Femur (tissue), 1 donor: ENCODE measurements at regions not wholly inside any gene's neighbourhood (a gene's known extent, or its start where the extent isn't known, plus 50 kb on each side); places are given as distances from the start of the nearest gene placed in this dataset.
"Not testable (repeated sequence)": the region's sequence is repeated elsewhere in the genome, so short reads cannot be mapped to it uniquely, and the experiment has no call there.

Experiments used
- DNase-seq: peaks from one replicate; pipeline ENCODE4 v3.0.0-alpha.2; 2017

DNA sequence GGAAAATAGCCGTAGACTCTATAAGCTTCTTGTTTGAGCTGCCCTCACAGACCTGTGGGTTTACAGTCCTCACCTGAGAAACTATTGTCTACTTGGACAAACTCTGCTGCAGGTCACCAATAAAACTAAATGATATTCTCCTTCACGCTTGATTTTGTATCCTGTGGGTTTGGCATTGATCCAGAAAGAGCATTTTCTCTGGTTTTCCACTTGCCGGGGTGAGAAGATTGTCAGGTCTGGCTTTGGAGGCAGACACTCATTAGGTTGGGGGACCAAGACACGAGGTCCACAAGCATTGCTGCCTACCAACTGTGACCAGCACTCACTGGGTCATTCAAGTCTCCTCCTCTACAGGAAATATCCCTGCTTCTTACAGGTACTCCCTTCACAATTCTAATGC is 68.5 kb downstream of the CDC14C start:
- no peak for DNase-seq

DNA sequence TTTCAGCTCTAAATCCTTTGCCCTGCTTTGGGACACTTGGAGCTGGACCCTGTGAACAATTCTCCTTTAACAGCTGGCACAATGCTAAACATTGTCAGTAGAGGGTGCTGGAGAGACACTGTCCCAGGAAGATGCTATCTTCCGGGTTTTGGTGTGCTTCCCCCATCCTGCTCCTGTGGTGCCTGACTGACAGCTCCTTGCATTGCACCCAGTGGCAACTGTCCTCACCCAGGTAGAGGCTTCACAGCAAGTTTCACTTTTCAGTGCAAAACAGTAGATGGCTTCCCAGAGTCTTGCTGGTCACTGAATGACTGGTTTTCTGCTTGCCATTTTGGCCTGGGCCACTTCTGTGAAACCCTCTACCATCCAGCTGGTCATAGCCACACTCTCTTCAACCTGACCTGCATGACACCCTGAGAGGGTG is 77.3 kb downstream of the CDC14C start:
- DNase-seq = no peak

DNA sequence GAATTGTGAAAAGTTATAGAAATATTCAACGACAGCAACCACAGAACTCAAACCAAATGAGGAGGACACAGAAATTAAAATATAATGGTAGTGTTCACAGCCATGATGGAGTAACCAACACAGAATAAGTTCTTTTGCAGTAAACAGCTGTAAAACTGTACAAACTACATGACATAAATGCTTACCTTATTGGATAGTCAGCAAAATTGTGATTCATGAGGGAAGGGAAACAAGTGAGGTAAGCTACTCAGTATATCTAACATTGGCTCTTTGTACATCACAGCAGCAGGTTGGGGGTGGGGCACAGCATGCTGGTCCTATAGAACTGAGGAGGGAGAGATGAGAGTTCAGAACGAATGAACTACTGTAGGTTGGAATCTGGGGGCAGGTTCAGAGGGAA is 86.4 kb downstream of the CDC14C start:
- no peak for DNase-seq

DNA sequence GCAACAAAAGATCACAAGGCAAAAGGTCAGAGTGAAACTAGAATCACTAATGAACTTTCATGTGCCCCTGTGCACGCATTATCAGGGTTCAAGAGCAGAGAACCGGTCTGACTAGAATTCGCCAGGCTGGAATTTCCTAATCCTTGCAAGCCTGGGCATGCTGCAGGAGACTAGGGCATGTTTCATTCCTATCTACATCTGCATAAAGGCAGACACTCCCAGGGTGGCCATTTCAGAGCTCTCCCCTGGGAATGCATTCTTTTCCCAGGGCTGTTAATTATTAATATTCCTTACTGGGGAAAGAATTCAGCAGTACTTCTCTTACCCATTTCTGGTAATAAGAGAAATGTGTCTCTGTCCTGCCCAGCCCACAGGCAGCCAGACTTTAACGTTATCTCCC is 90.5 kb downstream of the CDC14C start:
- no peak for DNase-seq

DNA sequence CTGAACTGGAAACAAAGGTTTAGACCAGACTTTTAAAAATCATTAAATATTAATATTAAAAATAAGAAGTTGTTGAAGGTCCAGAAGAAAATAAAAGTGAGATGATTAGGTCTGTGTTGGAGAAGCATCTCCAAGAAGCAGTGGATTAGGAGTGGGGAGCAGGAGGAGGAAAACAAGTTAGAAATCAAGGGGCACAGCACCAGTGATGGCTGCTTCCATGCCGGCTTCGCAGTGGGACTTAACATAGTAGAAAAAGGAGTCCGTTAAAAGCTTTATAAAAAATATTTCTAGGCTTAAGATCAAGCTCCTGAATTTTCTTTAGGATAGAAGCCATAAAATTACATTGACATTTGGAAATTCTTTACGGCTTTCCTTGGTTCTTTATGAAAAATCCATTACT is 95.8 kb downstream of the CDC14C start:
- DNase-seq = no peak

DNA sequence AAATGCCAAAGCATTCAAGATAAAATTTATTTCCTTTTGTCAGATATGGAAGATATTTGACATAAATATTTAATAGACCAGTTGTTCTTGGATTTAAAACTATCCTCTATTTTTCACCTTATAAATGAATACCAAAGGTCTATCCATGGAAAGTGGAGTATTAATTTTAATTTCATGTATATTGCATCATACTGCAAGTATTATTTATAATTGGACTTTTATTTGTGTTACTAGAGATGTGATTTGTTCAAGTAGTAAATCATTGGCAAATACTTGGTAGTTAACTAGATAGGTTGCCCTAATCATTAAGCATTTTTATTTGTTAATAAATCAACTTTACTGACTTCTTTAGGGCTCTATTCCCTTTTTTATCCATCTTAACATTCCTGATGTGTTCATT is 98.1 kb downstream of the CDC14C start:
- no peak for DNase-seq

DNA sequence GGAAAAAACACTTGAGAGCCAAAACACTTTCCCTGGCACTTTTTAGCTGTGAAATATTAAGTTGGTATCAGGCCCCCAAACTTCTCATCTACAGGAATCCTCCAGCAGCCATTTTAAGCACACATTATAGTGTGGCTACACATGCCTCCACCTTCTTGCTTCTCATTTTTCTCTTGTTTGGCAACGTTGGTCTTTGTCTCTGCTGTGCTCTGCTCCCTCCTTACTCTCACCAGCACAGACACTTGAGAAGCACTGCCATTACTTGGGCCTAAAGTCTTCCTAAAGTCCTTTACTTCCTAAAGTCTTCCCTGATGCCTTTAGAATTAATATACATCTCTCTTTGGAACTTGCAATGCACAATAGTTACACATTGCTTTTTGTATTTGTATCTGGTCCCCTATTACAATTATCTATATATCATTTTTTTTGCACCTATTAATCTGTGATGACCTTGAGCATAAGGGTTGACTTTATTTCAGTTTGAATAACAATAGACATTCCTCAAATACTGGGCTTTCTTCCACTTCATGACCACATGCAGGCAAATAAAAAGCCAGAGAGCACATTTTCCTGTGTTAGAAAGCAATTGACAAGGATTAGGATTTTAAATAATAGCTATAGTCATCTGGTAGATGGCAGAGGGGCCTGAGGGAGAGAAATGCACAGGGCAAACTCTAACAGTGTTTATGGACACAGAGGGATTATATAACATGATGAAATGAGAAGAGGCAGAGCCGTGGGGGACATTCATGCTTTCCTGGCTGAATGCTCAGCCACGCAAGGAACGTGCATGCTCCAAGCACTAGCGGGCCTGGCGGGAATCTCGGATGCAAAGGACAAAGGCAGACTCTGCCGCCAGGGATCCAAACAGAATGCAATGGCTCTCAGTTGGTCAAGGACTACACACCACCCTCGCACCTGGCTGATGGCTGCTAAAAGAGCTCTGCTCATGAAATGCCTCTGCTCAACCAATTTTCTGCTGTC is 99.3 kb downstream of the CDC14C start:
- DNase-seq = no peak

DNA sequence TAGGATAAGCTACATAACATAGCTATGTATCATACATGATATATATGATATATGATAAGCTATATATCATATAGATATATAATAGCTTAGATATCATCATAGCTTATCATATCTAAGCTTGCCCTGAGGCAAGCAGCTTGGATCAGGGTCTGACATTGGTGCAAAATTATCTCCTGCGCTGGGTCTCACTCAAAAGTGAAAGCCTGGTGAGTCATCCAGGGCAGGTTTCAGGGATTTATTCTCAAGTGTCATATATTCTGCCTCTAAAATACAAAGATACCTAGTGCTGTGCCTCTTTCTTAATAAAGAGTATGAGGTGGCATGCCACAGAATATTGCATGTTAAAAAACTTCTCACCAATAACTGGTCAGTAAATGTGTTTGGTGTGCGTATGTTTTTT is 105.9 kb downstream of the CDC14C start:
- no peak for DNase-seq

DNA sequence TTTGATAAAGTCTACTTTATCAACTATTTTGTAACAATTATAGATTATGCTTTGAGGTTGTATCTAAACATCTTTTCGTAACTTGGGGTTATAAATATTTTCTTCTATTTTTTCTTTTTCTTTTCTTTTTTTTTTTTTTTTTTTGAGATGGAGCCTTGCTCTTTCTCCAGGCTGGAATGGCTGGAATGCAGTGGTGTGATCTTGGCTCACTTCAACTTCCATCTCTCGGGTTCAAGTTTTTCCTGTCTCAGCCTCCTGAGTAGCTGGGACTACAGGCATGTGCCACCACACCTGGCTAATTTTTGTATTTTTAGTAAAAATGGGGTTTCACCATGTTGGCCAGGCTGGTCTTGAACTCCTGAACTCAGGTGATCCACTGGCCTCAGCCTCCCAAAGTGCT is 108.8 kb downstream of the CDC14C start:
- DNase-seq = not testable (repeated sequence)

DNA sequence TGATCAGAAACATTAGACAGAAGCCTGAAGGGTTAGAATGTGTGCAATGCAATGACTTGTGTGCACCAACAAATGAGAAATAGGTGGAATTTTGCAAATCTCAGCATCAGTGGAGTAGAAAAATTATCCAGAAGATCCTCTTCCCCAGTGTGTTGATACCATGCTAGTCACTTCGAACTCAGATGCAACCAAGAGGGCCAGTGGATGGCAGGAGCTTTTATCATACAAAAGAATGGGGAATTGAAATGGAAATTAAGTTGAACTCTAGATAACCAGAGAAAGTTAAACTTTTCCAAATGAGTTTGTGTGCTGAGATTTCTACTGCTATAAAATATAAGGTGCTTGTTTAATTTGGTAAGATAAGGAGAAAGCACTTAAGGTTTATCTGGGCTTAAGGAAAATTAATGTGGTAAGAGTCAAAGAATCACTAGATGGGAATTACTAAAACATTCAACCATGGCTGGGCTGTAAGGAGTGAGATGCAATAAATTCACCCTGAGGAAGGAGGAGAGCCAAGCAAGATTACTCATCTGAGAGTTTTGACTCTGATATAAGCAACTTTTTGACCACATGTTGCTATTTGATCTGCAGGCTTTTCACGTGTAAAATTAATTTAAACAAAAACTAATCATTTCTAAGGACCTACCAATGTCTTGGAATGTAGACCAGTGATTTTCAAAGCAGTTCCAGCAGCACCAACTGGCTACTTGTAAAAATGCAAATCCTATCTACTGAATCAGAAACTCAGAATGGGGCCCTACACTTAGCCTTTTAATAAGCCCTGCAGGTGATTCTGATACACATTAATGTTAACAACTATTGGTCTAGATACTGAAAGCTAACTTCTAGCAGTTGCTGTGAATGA is 113.2 kb downstream of the CDC14C start:
- DNase-seq = no peak

DNA sequence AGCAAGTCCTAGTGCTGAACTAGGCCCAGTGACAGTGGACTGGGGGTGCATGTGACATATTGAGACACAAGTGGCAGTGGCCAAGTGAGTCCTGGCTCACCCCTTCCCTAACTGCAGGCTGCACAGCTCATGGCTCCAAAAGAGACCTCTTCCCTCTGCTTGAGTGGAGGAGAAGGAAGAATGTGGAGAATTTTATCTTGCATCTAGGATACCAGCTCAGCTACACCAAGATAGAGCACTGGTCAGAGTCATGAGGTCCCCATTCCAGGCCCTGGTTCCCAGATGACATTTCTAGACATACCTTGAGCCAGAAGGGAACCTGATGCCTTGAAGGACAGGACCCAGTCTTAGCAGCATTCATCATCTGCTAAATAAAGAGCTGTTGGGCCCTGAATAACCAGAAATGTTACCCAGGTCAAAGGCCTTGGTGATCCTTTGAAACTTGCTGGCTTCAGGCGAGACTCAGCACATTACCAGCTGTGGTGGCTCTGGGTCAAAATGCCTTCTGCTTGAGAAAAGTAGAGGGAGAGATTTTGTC is 114.5 kb downstream of the CDC14C start:
- DNase-seq = no peak

DNA sequence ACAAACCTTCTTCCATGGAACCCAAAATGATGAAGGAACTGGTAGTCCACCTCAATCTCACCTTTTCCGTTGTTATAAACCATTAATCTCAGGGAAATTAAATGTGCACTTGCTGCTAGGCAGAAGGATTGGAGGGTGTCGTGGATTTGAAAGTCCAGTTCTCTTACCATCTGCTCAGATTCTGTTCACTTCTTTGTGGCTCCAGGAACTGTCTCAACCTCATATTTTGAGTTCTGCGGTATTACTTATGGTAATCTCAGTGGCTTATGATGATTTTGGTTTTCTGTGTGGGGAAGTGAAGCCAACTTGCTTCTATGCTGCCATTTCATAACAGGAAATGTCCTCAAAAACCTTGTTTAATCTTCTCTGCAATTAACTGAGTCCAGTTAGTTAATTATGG is 136.4 kb downstream of the CDC14C start:
- no peak for DNase-seq

DNA sequence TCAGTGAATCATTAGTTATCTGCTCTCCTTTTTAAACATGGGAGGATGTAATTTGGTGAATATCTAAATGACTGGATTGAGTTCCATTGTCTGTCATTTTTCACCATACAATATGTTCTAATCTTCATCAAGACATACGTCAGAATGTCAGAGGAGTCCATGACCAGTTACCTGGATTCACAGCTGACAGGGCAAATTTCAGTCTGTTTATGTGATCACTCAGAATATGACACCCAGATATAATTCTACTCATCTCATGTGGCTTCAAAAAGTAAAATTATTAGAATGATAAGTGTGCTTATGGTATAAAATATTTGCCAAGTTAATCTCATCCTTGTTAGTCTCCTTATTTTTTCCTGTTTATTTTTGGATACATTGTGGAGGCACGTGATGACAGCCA is 150.2 kb downstream of the CDC14C start:
- DNase-seq = no peak

DNA sequence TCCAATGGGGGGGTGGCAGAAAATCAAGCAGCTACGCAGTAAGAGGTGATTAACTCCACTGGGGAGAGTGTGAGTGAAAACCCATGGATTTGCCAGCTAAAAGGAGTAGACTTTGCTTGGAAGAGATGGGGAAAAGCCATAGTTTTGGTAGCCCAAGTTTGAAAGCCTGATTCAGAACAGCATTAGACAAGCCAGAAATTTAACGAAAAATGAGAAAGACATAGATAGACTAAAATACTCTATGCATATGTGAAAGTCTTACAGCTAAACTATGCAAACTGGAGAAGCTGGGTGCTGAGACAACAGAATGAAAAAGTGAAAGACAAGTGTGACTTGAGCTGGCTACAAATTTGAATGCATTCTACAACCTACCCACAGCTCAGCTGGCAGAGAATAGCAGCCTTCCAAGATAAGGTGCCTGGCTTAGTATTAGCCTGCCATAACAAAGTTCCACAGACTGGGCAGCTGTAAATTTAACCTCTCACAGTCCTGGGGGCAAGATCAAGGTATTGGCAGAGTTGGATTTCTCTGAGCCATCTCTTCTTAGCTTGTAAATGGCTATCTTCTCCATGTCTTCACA is 156.6 kb downstream of the CDC14C start:
- no peak for DNase-seq

DNA sequence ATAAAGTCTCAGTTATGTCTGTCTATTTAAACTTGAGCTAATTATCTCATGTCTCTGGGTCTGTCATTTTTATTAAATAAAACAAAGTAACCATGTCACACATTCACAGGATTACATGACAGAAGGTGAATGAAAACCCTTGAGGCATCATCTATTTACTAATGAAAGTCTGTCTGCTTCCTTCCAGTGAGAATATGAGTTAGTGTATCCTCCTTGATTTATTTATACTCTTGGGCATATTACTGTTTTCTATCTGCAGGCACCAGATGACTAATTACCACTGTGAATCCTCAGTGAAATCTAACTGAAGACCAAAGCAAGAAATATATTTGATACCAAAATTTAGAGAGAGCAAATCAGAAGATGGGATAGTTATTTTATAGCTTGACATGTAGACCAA is 163.7 kb downstream of the CDC14C start:
- DNase-seq = no peak

DNA sequence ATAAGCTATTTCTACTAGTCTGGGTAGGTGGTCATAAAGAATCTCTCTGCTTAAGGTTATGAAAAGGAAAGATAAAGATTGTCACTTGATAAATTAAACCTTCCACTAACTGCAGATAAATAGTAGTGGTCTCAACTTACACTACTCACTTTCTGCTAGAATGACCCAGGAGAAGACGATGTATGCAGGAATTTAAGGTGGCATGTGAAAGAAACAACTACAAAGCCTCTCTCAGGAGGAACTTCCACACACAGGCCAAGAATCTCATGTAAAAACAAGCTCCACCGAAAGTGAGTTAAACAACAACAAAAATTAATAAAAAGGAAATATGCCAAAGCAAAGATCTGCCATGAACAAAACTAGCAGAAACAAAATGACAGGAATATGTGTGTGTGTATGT is 165.4 kb downstream of the CDC14C start:
- no peak for DNase-seq

DNA sequence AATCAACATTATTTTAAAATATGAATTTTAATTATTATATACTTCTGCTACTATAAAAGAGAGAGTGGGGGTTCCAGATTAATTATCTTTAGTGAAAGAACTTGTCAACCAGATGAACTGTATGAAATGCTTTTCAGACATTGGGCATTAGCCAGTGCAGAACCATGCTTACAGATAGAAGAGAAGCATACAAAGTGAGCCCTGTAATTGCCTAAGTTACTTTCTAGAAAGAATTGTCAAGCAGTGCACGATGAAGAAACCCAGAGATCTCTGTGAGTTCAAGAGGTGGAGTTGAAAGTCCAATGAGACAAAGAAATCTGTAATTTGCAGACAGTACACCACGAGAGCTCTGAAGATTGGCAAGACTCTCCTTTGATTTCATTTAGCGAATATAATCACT is 166.7 kb downstream of the CDC14C start:
- no peak for DNase-seq

DNA sequence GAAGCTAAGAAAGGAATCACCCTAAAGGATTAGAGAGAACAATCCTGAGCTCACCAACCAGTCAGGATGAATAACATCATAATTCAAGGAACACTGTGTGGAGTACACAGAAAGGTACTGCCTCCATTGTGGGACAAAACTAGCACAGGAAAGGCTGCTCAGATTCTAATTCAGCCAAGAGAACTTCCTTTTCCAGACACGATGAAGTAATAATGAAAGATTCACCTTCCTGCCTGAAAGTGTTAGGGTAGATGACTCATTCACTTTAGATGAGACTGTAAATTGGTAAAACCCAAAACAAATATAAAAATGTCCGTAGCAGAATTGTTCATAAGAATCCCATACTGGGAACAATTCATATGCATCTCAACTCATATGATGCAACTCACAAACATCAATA is 167.2 kb downstream of the CDC14C start:
- DNase-seq = no peak

DNA sequence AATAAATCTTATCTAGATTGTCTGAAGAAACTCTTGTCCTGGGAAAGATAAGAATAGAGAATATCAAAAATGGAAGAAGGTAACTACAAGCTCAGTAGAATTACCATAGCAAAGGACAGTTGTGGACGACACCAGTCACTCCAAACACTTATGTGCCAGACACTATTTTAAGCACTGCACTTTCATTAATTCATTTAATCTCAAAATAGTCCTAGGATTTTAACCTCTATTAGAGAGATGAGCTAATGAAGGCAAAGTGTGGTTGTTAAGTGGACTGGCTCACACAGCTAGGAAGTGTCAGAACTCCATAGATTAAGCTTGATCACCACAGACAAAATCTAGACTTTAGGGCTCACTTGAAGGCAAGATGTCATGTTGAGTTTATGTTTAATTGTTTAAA is 168.9 kb downstream of the CDC14C start:
- no peak for DNase-seq

DNA sequence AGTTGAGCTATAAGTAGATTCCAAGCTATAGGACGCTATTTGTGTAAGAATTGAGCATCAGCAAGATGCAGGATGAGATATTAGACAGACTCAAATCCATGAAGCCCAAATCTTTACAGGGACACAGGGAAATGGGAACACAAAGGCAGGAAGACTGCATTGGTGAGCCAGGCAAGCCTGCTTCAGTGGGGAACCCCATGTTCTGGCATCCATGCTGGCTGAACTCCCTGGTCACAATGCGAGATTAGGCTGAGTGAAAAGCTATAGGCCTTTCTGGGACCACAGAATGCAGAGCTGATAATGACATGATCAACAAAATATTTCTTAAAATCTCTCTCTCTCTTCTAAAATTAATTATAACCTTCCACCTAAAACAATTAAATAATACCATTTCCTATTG is 170.5 kb downstream of the CDC14C start:
- DNase-seq = no peak

DNA sequence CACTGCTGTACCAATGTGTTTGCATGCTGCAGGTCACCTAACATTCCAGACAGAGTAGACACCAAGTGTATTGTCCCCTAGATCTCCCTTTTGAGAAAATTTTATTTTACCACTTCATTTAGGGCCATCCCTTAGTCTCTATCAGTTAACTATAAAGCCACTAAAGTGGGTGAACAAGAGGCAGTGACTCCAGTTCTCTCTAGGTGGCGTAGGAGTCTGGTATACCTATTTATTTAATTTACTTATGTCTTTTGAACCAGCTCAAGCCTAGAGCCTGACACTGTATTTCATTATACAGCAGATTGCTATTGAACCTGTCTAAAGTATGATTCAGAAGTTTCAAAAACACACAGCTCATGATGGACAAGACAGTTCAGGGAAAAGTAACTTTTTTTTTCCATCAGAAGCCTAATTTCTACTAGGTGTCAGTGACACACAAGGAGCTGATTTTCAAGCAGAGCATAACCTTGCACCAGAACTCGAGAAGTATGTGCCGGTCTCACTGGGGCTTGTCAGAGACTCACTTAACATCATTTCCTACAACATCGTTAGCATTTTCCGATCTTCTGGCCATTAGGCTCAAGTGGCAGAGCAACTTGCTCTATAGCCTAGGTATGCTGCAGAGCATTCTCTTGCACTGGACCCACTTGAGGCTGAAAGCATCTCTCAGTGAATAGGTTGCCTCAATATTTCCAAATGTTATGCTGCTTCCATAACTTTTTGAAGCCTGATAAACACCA is 175.4 kb downstream of the CDC14C start:
- DNase-seq = no peak

DNA sequence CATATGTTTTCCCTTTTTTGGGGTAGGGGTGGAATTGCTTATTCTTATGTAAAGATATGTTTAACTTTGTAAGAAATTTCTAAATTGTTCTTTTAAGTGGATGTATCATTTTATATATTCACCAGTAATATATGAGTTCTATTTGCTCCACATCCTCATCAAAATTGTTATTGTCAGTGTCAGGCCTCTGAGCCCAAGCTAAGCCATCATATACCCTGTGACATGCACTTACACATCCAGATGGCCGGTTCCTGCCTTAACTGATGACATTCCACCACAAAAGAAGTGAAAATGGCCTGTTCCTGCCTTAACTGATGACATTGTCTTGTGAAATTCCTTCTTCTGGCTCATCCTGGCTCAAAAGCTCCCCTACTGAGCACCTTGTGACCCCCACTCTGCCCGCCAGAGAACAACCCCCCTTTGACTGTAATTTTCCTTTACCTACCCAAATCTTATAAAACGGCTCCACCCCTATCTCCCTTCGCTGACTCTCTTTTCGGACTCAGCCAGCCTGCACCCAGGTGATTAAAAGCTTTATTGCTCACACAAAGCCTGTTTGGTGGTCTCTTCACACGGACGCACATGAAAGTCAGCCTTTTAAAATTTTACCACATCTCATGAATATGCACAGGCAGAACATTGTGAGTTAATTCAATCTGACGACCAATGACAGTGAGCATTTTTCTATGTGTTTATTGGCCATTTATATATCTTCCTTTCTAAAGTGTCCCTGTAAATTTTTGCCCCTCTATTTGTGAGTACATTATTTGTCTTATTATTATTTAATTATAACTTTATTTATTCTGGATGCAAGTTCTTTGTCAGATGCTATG is 176.8 kb downstream of the CDC14C start:
- DNase-seq = not testable (repeated sequence)
